Astrocyte (in vitro differentiated cells and primary cell): ENCODE measurements at regions not wholly inside any gene's neighbourhood (a gene's known extent, or its start where the extent isn't known, plus 50 kb on each side); places are given as distances from the start of the nearest gene placed in this dataset.

ENCODE experiments used
- CTCF ChIP-seq: IDR thresholded peaks from 2 replicates; pipeline ENCODE4 v1.5.1; 2011; ENCODE audit warnings: low read depth, mild to moderate bottlenecking, inconsistent platforms, low read length, moderate library complexity; ENCODE audit not compliant: insufficient read depth
- EZH2 ChIP-seq: IDR thresholded peaks from 2 replicates; pipeline ENCODE4 v1.6.1; 2012; ENCODE audit warnings: mild to moderate bottlenecking, low read length, inconsistent platforms; ENCODE audit not compliant: insufficient read depth

GRCh38 chr11:45087086-45087899 lies 59.1 kb upstream of the PRDM11 start:
- TF ChIP-seq CTCF (no peak), EZH2 (no peak)
